Neural progenitor cell (in vitro differentiated cells): ENCODE measurements at regions not wholly inside any gene's neighbourhood (a gene's known extent, or its start where the extent isn't known, plus 50 kb on each side); places are given as distances from the start of the nearest gene placed in this dataset.
"Not testable (repeated sequence)": the region's sequence is repeated elsewhere in the genome, so short reads cannot be mapped to it uniquely, and the experiment has no call there.

Experiments
- EZH2phosphoT487 ChIP-seq: fragments of 200-600 bp; sonication (generic); IDR thresholded peaks from 2 replicates; pipeline ENCODE4 v1.6.1; 2017; ENCODE audit warnings: antibody characterized with exemption
- TF ChIP-seq, protein P1 (sequence below): fragments of 200-600 bp; sonication (generic); IDR thresholded peaks from 2 replicates; pipeline ENCODE4 v1.5.1; 2017; ENCODE audit warnings: antibody characterized with exemption, mild to moderate bottlenecking

DNA sequence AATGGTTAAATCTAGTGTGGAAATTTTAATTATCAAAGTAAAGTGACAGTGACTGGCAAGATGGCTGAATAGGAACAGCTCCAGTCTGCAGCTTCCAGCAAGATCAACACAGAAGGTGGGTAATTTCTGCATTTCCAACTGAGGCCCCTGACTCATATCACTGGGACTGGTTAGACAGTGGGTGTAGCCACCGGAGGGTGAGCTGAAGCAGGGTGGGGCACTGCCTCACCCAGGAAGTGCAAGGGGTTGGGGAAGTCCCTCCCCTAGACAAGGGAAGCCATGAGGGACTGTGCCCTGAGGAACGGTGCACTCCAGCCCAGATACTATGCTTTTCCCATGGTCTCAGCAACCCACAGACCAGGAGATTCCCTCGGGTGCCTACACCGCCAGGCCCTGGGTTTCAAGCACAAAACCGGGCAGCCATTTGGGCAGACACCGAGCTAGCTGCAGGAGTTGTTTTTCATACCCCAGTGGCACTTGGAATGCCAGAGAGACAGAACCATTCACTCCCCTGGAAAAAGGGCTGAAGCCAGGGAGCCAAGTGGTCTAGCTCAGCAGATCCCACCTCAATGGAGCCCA, 716.6 kb downstream of the ROBO2 start:
- not testable (repeated sequence) for TF ChIP-seq EZH2phosphoT487
- TF ChIP-seq, protein P1, sequence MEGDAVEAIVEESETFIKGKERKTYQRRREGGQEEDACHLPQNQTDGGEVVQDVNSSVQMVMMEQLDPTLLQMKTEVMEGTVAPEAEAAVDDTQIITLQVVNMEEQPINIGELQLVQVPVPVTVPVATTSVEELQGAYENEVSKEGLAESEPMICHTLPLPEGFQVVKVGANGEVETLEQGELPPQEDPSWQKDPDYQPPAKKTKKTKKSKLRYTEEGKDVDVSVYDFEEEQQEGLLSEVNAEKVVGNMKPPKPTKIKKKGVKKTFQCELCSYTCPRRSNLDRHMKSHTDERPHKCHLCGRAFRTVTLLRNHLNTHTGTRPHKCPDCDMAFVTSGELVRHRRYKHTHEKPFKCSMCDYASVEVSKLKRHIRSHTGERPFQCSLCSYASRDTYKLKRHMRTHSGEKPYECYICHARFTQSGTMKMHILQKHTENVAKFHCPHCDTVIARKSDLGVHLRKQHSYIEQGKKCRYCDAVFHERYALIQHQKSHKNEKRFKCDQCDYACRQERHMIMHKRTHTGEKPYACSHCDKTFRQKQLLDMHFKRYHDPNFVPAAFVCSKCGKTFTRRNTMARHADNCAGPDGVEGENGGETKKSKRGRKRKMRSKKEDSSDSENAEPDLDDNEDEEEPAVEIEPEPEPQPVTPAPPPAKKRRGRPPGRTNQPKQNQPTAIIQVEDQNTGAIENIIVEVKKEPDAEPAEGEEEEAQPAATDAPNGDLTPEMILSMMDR: not testable (repeated sequence)
